Right lobe of liver (tissue), 6 donors: ENCODE measurements at regions not wholly inside any gene's neighbourhood (a gene's known extent, or its start where the extent isn't known, plus 50 kb on each side); places are given as distances from the start of the nearest gene placed in this dataset.

Experiments
- ATAC-seq, 4 donors: fragments of 200-7000 bp; cut with Tn5 transposase; one replicate each; pipeline ENCODE4 v1.9.1; 2020; ENCODE audit warnings: mild to moderate bottlenecking in 4 of 4, moderate library complexity in 4 of 4
- DNase-seq, 3 donors: peaks; one replicate each; pipeline ENCODE4 v3.0.0-alpha.2; 2020
- H3K27ac ChIP-seq, 3 donors: fragments of 200-600 bp; one replicate each; pipeline ENCODE4 v1.8.0; 2022
- H3K27me3 ChIP-seq, 2 donors: fragments of 200-600 bp; one replicate each; pipeline ENCODE4 v1.8.0; 2022
- H3K36me3 ChIP-seq, 4 donors: fragments of 200-600 bp; sonication (generic) in 1 of 4; one replicate each; pipeline versions ENCODE4 v1.5.1 to v1.8.0; 2017 to 2022; ENCODE audit warnings: control low read depth in 1 of 4
- H3K4me1 ChIP-seq, 4 donors: fragments of 200-600 bp; sonication (generic) in 1 of 4; one replicate each; pipeline versions ENCODE4 v1.5.1 to v1.8.0; 2017 to 2022; ENCODE audit warnings: control low read depth in 1 of 4
- H3K4me3 ChIP-seq, 3 donors: fragments of 200-600 bp; one replicate each; pipeline ENCODE4 v1.8.0; 2022
- H3K9me3 ChIP-seq, 4 donors: fragments of 200-600 bp; sonication (generic) in 1 of 4; one replicate each; pipeline versions ENCODE4 v1.5.1 to v1.8.0; 2017 to 2022; ENCODE audit warnings: control low read depth in 1 of 4
- POLR2A ChIP-seq: fragments of 450-650 bp; IDR thresholded peaks from one replicate; pipeline ENCODE4 v1.6.1; 2017; ENCODE audit warnings: antibody characterized with exemption, mild to moderate bottlenecking
- WGBS: methylation state at CpG from one replicate; pipeline ENCODE4 v1.1.6; 2018; ENCODE audit warnings: low coverage, low lambda C conversion rate; ENCODE audit not compliant: insufficient coverage; ENCODE audit errors: missing lambda C conversion rate; 5-methylcytosine and 5-hydroxymethylcytosine counted together
- intact Hi-C, 2 donors: fragments of 100-400 bp; cut with DNase I; formaldehyde crosslinking; loops; one replicate each; pipeline versions ENCODE4 v1.11.2 to v1.14.1; 2022
- TF ChIP-seq, protein P1 (sequence below), 4 donors: fragments of 200-600 bp in 3 of 4; fragments of 450-650 bp in 1 of 4; IDR thresholded peaks; one replicate each; pipeline versions ENCODE4 v1.5.1 to v1.8.0; 2016 to 2022; ENCODE audit warnings: antibody characterized with exemption in 4 of 4, mild to moderate bottlenecking in 2 of 4
- donor health status: DM: no; HTN: yes; CAD: no.
- donor health status: DM: no; HTN: no; CAD: no.
- donor health status: DM: no; HTN: no; CAD: no.
- donor health status: DM: no; HTN: yes; CAD: no.
- donor health status: DM: no; HTN: yes; CAD: no.

DNA sequence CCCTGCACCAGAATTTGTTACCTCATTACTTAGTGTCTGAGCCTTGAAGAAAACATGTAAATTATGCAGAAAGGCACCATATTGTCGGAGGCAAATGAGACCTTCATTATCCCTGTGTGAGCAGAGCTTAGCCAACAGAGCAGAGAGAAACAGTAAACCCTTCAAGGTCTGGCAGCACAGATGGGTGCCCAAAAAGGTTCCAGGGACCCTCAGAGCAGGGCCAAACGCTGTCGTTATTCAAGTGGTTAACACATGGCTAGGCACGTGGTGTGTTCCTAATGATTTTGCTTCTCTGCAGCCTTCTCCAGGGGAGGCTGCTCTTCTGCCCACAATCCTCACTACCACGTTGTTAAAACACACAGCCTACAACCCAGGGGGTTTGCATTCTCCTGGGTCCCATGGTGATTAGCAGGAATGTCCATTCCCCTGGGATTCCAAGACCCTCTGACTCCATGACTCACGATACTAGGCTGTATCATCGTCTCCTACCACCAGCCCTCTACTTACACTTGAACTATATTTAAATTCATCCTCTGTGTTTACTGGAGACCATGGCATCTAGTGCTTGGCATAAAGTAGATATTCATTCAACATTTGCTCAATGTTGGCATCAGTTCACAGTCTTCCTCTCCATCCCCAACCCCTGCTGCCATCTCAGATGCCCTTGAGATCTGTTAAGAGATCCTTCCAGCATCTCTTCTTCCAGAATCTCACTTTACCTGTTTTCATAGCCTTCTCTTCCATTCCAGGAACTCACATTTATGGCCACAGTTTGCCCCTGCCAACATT is 174.5 kb upstream of the RAD23B start:
- Histone ChIP-seq H3K36me3 (no peaks in the 10 kb centered on the region), H3K27ac (no peak overlapping the region), H3K4me1 (no peaks in the 10 kb centered on the region), H3K27me3 (no peaks in the 10 kb centered on the region), H3K9me3 (no peaks in the 10 kb centered on the region), H3K4me3 (no peak overlapping the region)
- TF ChIP-seq, protein P1, sequence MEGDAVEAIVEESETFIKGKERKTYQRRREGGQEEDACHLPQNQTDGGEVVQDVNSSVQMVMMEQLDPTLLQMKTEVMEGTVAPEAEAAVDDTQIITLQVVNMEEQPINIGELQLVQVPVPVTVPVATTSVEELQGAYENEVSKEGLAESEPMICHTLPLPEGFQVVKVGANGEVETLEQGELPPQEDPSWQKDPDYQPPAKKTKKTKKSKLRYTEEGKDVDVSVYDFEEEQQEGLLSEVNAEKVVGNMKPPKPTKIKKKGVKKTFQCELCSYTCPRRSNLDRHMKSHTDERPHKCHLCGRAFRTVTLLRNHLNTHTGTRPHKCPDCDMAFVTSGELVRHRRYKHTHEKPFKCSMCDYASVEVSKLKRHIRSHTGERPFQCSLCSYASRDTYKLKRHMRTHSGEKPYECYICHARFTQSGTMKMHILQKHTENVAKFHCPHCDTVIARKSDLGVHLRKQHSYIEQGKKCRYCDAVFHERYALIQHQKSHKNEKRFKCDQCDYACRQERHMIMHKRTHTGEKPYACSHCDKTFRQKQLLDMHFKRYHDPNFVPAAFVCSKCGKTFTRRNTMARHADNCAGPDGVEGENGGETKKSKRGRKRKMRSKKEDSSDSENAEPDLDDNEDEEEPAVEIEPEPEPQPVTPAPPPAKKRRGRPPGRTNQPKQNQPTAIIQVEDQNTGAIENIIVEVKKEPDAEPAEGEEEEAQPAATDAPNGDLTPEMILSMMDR (IDR thresholded peaks at IDR 0.05), result no peak
- no peak for TF ChIP-seq POLR2A
- ATAC-seq (no peak), DNase-seq (no peak)
- intact Hi-C loops, result no loop called here
- 60% methylated on average over 6 of the region's 7 CpGs for WGBS

DNA sequence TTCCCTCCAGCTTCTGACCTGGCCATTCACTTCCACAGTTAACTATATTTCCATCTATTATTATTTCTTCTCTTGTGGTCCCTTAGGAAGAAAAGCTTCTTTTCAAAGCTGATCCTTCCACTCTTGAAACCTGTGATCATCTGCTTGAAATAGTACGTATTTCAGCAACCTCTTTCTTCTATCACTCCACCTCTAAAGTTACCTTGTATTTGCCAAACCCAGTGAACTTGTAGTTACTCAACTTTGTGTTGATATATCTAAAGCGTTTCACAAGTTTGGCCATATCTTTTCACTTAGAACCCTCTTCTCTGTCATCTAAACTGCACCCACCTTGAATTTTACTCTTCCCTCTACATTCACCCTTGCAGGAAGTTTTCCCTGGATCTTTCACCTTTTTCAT is 173.8 kb upstream of the RAD23B start:
- WGBS, result 49% methylated on average over 2 of the region's 2 CpGs
- no peak for ATAC-seq
- no peak for DNase-seq
- Histone ChIP-seq H3K4me1 (no peaks in the 10 kb centered on the region), H3K4me3 (no peak overlapping the region), H3K27ac (no peak overlapping the region), H3K9me3 (no peaks in the 10 kb centered on the region), H3K36me3 (no peaks in the 10 kb centered on the region), H3K27me3 (no peaks in the 10 kb centered on the region)
- intact Hi-C loops, result no loop called here
- TF ChIP-seq, protein P1 (IDR thresholded peaks at IDR 0.05), result no peak
- TF ChIP-seq POLR2A, result no peak

DNA sequence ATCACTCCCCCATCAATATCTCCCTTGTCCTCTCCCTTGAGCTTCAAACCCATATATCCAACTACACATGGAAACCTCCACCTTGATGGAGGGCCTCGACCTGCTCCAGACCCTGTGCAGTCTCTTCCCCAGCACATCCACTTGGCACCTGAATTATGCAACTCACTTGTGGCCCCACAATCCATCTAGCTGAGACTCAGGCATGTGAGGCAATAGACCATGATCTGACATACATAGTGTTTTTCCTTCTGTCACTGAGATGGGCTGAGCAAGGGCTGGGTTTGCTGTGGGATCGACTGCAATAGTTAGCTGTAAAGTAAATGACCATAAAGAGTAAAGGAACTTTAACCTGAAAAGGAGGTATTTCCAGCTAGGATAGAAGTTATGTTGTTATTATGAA is 172.9 kb upstream of the RAD23B start:
- no peaks in the 10 kb centered on the region for H3K4me1 ChIP-seq
- no peak overlapping the region for H3K4me3 ChIP-seq
- no peaks in the 10 kb centered on the region for H3K27me3 ChIP-seq
- TF ChIP-seq POLR2A, result no peak
- TF ChIP-seq, protein P1 (IDR thresholded peaks at IDR 0.05), result no peak
- DNase-seq (no peak), ATAC-seq (no peak)
- no peak overlapping the region for H3K27ac ChIP-seq
- H3K9me3 ChIP-seq, result no peaks in the 10 kb centered on the region
- intact Hi-C loops, result no loop called here
- H3K36me3 ChIP-seq, result no peaks in the 10 kb centered on the region
- WGBS, result 58% methylated on average over 2 of the region's 2 CpGs

DNA sequence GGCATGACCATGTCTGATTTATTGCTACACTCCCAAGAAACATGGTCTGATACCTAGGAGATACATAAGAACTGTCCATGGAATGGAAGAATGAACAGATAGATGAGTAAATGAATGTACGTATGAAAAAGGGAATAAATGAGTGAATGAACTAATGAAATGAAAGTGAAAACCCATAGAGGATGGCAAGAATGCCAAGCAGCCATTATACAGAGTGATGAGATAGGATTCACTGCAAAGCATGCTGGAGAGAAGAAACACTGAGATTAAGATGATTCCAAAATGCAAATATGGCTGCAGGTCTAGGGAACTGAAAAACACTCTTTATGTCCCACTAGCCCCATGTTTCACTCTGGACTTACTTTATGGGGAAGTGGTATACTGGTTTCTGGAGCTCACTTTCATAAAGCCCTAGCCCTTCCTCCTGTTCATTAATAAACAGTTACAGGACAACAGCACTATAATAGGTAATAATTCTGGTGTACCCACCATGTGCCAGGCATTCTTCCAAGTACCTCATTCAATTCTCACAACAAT is 170.3 kb upstream of the RAD23B start:
- Histone ChIP-seq H3K4me1 (no peaks in the 10 kb centered on the region), H3K4me3 (no peak overlapping the region), H3K27ac (no peak overlapping the region), H3K27me3 (no peaks in the 10 kb centered on the region), H3K9me3 (no peaks in the 10 kb centered on the region), H3K36me3 (no peaks in the 10 kb centered on the region)
- DNase-seq (no peak), ATAC-seq (no peak)
- intact Hi-C loops, result no loop called here
- TF ChIP-seq, protein P1 (IDR thresholded peaks at IDR 0.05), result no peak
- no peak for TF ChIP-seq POLR2A
- 0% methylated on average over 1 of the region's 1 CpG for WGBS
